H9 (cell line): ENCODE measurements at regions not wholly inside any gene's neighbourhood (a gene's known extent, or its start where the extent isn't known, plus 50 kb on each side); places are given as distances from the start of the nearest gene placed in this dataset.

Experiments
- DNase-seq: peaks from one replicate; pipeline ENCODE4 v3.0.0-alpha.2; 2017
- H2AFZ ChIP-seq: one replicate; pipeline ENCODE4 v1.6.1; 2013; ENCODE audit warnings: mild to moderate bottlenecking, low read length, control low read depth, moderate library complexity
- H2AK5ac ChIP-seq: 2 replicates; pipeline ENCODE4 v1.6.1; 2013; ENCODE audit warnings: low read length, control low read depth, mixed read lengths; ENCODE audit not compliant: insufficient read length
- H2BK120ac ChIP-seq: one replicate; pipeline ENCODE4 v1.6.1; 2013; ENCODE audit warnings: low read depth, mild to moderate bottlenecking, low read length, control low read depth, inconsistent platforms; ENCODE audit not compliant: poor library complexity, severe bottlenecking
- H2BK12ac ChIP-seq: 2 replicates; pipeline ENCODE4 v1.6.1; 2013; ENCODE audit warnings: low read length, control low read depth, mixed read lengths, low read depth; ENCODE audit not compliant: insufficient read length
- H2BK15ac ChIP-seq: 2 replicates; pipeline ENCODE4 v1.6.1; 2013; ENCODE audit warnings: low read depth, low read length, control low read depth
- H2BK20ac ChIP-seq: one replicate; pipeline ENCODE4 v1.6.1; 2013; ENCODE audit warnings: low read depth, mild to moderate bottlenecking, low read length, control low read depth, inconsistent platforms; ENCODE audit not compliant: poor library complexity, severe bottlenecking
- H2BK5ac ChIP-seq: 2 replicates; pipeline ENCODE4 v1.6.1; 2013; ENCODE audit warnings: low read length, control low read depth, mixed read lengths; ENCODE audit not compliant: insufficient read length
- H3K14ac ChIP-seq: 2 replicates; pipeline ENCODE4 v1.6.1; 2013; ENCODE audit warnings: low read length, control low read depth; ENCODE audit not compliant: insufficient read depth
- H3K18ac ChIP-seq: 2 replicates; pipeline ENCODE4 v1.6.1; 2013; ENCODE audit warnings: low read depth, mild to moderate bottlenecking, mixed read lengths, low read length, control low read depth; ENCODE audit not compliant: insufficient read length
- H3K23ac ChIP-seq: 2 replicates; pipeline ENCODE4 v1.6.1; 2013; ENCODE audit warnings: low read length, control low read depth, mixed read lengths, low read depth; ENCODE audit not compliant: insufficient read length
- H3K23me2 ChIP-seq: 2 replicates; pipeline ENCODE4 v1.6.1; 2013; ENCODE audit warnings: low read depth, mild to moderate bottlenecking, mixed read lengths, low read length, control low read depth; ENCODE audit not compliant: insufficient read length, poor library complexity, severe bottlenecking
- H3K27ac ChIP-seq: 2 replicates; pipeline ENCODE4 v1.5.1; 2013; ENCODE audit warnings: low read length, control low read depth, mixed read lengths, low read depth; ENCODE audit not compliant: insufficient read length
- H3K27me3 ChIP-seq: 2 replicates; pipeline ENCODE4 v1.6.1; 2013; ENCODE audit warnings: low read length, control low read depth, inconsistent platforms; ENCODE audit not compliant: insufficient read depth
- H3K4ac ChIP-seq: 2 replicates; pipeline ENCODE4 v1.6.1; 2013; ENCODE audit warnings: low read depth, mild to moderate bottlenecking, control low read depth, inconsistent platforms, low read length, moderate library complexity
- H3K4me1 ChIP-seq: 2 replicates; pipeline ENCODE4 v1.6.1; 2013; ENCODE audit warnings: low read length, control low read depth, inconsistent platforms; ENCODE audit not compliant: insufficient read depth
- H3K4me2 ChIP-seq: 2 replicates; pipeline ENCODE4 v1.6.1; 2013; ENCODE audit warnings: low read length, control low read depth, mixed read lengths; ENCODE audit not compliant: insufficient read length, insufficient read depth
- H3K56ac ChIP-seq: 2 replicates; pipeline ENCODE4 v1.6.1; 2013; ENCODE audit warnings: low read depth, mild to moderate bottlenecking, mixed read lengths, low read length, control low read depth; ENCODE audit not compliant: insufficient read length
- H3K79me1 ChIP-seq: 2 replicates; pipeline ENCODE4 v1.6.1; 2013; ENCODE audit warnings: low read depth, mild to moderate bottlenecking, moderate library complexity, low read length, control low read depth, inconsistent platforms; ENCODE audit not compliant: insufficient read depth, poor library complexity, severe bottlenecking
- H3K79me2 ChIP-seq: 2 replicates; pipeline ENCODE4 v1.6.1; 2013; ENCODE audit warnings: low read length, control low read depth, inconsistent platforms; ENCODE audit not compliant: insufficient read depth
- H3K9ac ChIP-seq: 2 replicates; pipeline ENCODE4 v1.6.1; 2013; ENCODE audit warnings: low read length, control low read depth, mixed read lengths; ENCODE audit not compliant: insufficient read length; ENCODE audit errors: extremely low read depth
- H3K9me3 ChIP-seq: one replicate; pipeline ENCODE4 v1.6.1; 2013; ENCODE audit warnings: low read depth, low read length, inconsistent platforms; ENCODE audit not compliant: control insufficient read depth
- H3T11ph ChIP-seq: one replicate; pipeline ENCODE4 v1.6.1; 2013; ENCODE audit warnings: mild to moderate bottlenecking, low read length, control low read depth, inconsistent platforms
- H4K20me1 ChIP-seq: one replicate; pipeline ENCODE4 v1.6.1; 2013; ENCODE audit not compliant: control insufficient read depth, insufficient read length, insufficient read depth
- H4K5ac ChIP-seq: 2 replicates; pipeline ENCODE4 v1.6.1; 2013; ENCODE audit warnings: low read depth, mild to moderate bottlenecking, mixed read lengths, low read length, control low read depth; ENCODE audit not compliant: insufficient read length
- H4K8ac ChIP-seq: replicated peaks from 2 replicates; pipeline ENCODE4 v1.6.1; 2013; ENCODE audit warnings: low read length, control low read depth, mixed read lengths, low read depth; ENCODE audit not compliant: insufficient read length
- H4K91ac ChIP-seq: 2 replicates; pipeline ENCODE4 v1.6.1; 2013; ENCODE audit warnings: low read depth, mild to moderate bottlenecking, moderate library complexity, mixed read lengths, low read length, control low read depth; ENCODE audit not compliant: insufficient read length
- H3K27ac Mint-ChIP-seq, 3 experiments: 2 replicates in 2 of 3; 3 replicates in 1 of 3; pipeline ENCODE4 v1.8.0; 2020 to 2021; ENCODE audit warnings: mixed read lengths in 3 of 3, mild to moderate bottlenecking in 1 of 3, moderate library complexity in 1 of 3
- H3K27me3 Mint-ChIP-seq: 2 replicates; pipeline ENCODE4 v1.8.0; 2021; ENCODE audit warnings: low read depth, mild to moderate bottlenecking, moderate library complexity, mixed read lengths
- H3K36me3 Mint-ChIP-seq, 3 experiments: 2 replicates in 2 of 3; 3 replicates in 1 of 3; pipeline ENCODE4 v1.8.0; 2020 to 2021; ENCODE audit warnings: low read depth in 3 of 3, mixed read lengths in 3 of 3; ENCODE audit not compliant: insufficient read depth in 1 of 3
- H3K4me1 Mint-ChIP-seq, 2 experiments: 2 replicates each; pipeline ENCODE4 v1.8.0; 2020; ENCODE audit warnings: mixed read lengths in 2 of 2
- H3K4me3 Mint-ChIP-seq, 2 experiments: 2 replicates in 1 of 2; 3 replicates in 1 of 2; pipeline ENCODE4 v1.8.0; 2020 to 2021; ENCODE audit warnings: mild to moderate bottlenecking in 2 of 2, mixed read lengths in 2 of 2, moderate library complexity in 1 of 2
- H3K9me3 Mint-ChIP-seq, 2 experiments: 2 replicates in 1 of 2; 3 replicates in 1 of 2; pipeline ENCODE4 v1.8.0; 2020; ENCODE audit warnings: mild to moderate bottlenecking in 2 of 2, mixed read lengths in 2 of 2, moderate library complexity in 1 of 2
- CTCF ChIP-seq: fragments of 200-600 bp; sonication (generic); conservative IDR thresholded peaks from 3 replicates; pipeline ENCODE4 v1.8.0; 2021; ENCODE audit warnings: antibody characterized with exemption, mild to moderate bottlenecking
- WGBS: extraction: QIAGEN DNeasy Blood & Tissue Kit; methylation state at CpG from one replicate; pipeline ENCODE4 v1.1.7; 2013; ENCODE audit warnings: missing lambda C conversion rate, low lambda C conversion rate, mixed read lengths; ENCODE audit not compliant: insufficient read length; ENCODE audit errors: extremely low coverage; 5-methylcytosine and 5-hydroxymethylcytosine counted together

DNA sequence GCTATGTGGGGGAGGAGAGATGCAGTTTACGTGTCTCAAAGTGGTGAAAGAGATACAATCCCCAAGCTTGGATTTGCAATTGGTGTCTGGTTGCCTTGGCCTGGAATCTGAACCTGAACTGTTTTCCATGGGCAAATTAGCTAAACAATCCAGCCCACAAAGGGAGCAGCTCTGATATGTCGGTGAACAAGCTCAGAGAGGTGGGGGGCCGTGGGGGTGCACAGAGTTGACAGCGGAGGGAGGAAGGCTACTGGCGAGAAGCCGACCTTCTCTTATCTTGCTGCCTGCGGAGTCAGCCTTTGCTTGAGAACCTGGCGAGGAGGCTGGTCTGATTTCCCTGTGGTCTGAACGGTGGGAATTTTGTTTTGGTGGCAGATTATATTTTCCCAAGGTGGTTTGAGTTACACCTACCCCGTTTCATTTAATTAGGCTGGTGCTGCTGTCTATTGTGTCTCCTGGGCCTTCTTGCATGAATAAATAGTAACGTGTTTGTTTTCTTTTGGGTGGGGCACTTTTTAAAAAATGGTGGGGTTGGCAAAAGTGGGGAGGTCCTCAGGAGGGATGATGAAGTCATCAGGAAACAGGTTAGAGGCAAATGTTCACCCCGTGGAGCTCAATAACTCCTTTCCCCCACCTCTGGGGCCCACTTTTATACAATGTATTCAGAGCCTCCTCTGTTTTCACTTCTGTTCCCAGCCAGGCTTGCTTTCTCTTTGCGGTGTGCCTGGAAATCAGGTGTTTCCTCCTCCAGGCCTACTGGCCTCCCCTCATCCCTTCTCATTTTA lies 80.9 kb upstream of the IGFBP5 start:
- no peak overlapping the region for H2AK5ac ChIP-seq
- no peak overlapping the region for H2BK12ac ChIP-seq
- H2BK15ac ChIP-seq, result no peak overlapping the region
- H3K27ac ChIP-seq, result no peak overlapping the region
- no peaks in the 10 kb centered on the region for H3K27me3 ChIP-seq
- H4K91ac ChIP-seq, result no peak overlapping the region
- no peak overlapping the region for H3K4me3 Mint-ChIP-seq
- no peak overlapping the region for H2BK20ac ChIP-seq
- H3K79me1 ChIP-seq, result no peaks in the 10 kb centered on the region
- DNase-seq, result no peak
- no peak overlapping the region for H3K56ac ChIP-seq
- no peak overlapping the region for H2BK120ac ChIP-seq
- H2BK5ac ChIP-seq, result no peak overlapping the region
- H2AFZ ChIP-seq, result no peak overlapping the region
- H3K23me2 ChIP-seq, result no peaks in the 10 kb centered on the region
- WGBS, result no CpG with 5 or more reads among the region's 13 CpGs
- H3K4me1 Mint-ChIP-seq, result peaks cover 28 to 31% of the 10 kb centered on the region in 2 experiments
- no peak overlapping the region for H3K9ac ChIP-seq
- no peak overlapping the region for H4K5ac ChIP-seq
- no peaks in the 10 kb centered on the region for H3K9me3 ChIP-seq
- H3K14ac ChIP-seq, result no peak overlapping the region; the same call in 1 of the 2 replicates
- TF ChIP-seq CTCF, result no peak
- no peaks in the 10 kb centered on the region for H4K20me1 ChIP-seq
- H3K27ac Mint-ChIP-seq, result peak overlapping the region in 1 of 3 experiments; percentile 40; a peak in 1 of 7 replicates
- no peak overlapping the region for H3K23ac ChIP-seq
- no peak overlapping the region for H3K4me2 ChIP-seq
- peaks cover 10% of the 10 kb centered on the region for H3K27me3 Mint-ChIP-seq
- H3K18ac ChIP-seq, result no peak overlapping the region
- no peaks in the 10 kb centered on the region for H3K79me2 ChIP-seq
- peaks cover 6% of the 10 kb centered on the region in 2 experiments; a peak in 4 of 5 replicates for H3K9me3 Mint-ChIP-seq
- H3K4ac ChIP-seq, result no peak overlapping the region
- no peak overlapping the region for H3T11ph ChIP-seq
- no peak overlapping the region for H4K8ac ChIP-seq
- 0 out of 2 replicates have a peak, but pooled peaks cover 2% of the 10 kb centered on the region for H3K4me1 ChIP-seq
- peaks cover 0 to 5% (median 3%) of the 10 kb centered on the region in 3 experiments; a peak in 3 of 7 replicates for H3K36me3 Mint-ChIP-seq
